ENCODE measurements at regions not wholly inside any gene's neighbourhood (a gene's known extent, or its start where the extent isn't known, plus 50 kb on each side); places are given as distances from the start of the nearest gene placed in this dataset.
"Not testable (repeated sequence)": the region's sequence is repeated elsewhere in the genome, so short reads cannot be mapped to it uniquely, and the experiment has no call there.

DNA sequence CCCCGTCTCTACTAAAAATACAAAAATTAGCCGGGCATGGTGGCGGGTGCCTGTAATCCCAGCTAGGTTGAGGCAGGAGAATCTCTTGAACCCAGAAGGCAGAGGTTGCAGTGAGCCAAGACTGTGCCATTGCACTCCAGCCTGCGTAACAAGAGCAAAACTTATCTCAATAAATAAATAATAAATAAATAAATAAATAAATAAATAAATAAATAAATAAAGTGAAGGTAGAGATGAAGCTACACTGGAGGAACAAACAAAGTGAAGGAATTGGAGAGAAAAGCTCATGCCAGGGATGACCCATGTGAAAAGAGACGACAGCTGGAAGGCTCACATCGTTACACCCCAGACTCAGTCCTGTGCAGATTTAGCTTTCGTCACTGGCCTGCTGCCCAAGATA, 157.3 kb upstream of the ARHGAP28 start:
- not testable (repeated sequence) for DNase-seq

DNA sequence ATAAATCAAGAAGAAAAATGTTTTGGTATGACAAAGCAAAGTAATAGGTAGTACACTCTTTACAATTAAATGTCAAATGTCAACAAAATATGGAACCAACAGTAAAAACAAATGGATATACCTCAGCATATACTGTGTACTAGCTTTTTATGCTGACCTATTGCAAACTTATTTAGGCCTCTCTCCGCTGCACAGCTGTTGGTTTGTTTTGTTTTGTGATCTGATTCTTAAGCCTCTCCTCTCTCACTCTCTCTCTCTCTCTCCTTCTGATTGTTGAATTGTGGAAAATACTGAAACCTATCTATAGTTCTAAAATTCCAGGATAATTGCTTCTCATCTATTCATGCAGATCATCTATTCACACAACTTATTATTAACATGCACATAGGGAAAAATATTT, 154.9 kb upstream of the ARHGAP28 start:
- no peak for DNase-seq

DNA sequence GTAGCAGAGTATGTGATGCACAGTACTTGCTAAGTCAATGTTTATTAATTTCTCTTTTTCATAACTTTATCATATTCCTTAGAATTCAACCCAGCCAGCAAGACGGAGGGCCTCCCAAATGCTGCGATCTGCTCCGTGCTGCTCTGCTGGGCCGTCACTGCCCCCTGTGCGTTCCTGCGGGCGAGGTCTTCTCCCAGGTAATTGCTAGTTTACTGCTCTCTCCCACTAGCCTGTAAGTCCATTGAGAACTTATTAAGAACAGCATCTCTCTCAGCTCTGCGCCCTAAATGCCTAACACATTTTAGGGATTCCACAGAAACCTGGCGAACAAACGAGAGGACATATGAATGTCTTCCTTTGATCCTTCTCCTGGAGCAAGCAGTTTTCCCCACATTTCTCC, 153.6 kb upstream of the ARHGAP28 start:
- no peak for DNase-seq

DNA sequence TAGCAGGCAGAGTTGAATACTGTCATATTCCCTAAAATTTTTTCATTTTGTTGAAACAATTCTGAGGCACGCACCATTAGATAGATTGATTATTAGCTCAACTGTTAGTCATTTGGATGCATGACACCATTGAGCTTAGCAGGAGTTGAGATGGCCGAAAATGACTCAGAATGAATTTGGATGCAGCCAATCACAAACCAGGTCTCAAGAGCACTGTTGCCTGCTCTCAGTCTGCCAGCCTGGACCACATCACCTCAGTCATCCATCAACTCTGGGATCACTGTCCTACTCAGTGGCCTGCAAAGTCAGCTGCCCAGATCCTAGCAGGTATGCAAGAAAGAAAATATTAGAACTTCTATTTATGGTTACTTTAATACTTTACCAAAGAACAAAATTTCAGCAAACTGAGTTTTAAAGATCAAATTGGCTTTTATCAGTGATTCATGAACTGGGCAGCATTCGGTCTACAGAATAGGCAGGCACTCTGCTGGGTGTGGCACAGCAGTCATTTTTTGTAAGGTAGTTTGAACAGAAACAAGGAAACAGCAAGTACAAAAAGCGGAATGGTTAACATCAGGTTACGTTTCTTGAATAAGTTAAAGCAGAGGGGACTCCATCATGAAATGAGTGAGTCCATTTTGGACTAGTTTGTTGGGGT, 152.7 kb upstream of the ARHGAP28 start:
- DNase-seq = no peak

DNA sequence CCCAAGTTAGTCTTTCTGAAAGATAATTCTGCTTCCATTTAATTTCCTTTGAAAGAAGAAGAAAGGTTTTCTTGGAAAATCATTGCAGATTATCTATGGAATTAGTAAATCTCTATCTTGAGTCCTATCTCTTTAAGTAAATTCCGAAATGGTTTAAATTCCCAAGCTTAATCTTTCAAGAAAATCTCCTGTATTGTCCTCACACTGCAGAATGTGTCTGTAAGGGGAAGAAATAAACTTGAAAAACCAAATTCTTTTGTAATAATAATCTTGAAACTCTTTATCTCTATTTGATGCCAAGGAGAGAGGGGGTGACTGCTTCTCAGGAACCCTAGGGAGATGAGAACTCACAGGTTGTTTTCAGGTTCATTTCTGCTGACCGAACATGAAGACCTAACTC, 150.8 kb upstream of the ARHGAP28 start:
- DNase-seq = no peak

GRCh38 chr18:6579486-6579885, 150.0 kb upstream of the ARHGAP28 start:
- DNase-seq = no peak

DNA sequence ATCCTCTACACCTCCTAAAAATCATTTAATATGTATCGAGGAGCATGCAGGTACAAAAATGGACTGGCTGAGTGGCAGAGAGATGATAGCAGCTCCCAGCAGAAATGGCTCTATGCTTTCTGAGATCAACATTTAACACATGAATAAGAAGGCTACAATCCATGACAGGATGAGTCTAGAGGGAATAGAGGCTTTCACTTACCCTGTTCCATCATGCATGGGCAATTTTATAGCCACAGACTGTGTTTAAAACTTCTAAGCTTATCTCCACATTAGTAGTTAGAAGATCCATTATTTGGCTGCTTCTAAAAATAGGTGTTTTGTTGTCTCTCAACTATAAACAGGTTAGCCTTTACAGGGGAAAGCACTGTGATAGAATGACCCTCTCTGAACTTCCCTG, 149.1 kb upstream of the ARHGAP28 start:
- no peak for DNase-seq

DNA sequence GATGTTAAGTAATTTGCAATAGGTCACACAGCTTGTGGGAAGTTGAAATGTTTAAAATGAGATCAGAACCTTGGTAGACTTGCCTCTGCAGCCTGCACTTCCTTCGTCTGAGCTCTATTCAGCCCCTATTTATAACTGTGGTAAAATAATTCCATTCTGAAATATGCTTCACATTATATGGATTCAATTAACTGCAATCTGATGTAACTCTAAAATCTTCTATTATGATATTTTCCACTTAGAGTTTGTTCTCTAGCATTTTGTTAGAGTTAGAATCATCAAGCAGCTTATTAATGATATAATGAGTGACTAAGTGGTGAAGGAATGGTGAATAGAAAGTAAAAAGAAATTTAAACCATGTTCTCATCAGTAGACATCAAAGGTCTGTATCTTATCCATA, 139.6 kb upstream of the ARHGAP28 start:
- DNase-seq = no peak

- no peak for DNase-seq
Observed at GRCh38 chr18:6590326-6590725, 139.2 kb upstream of the ARHGAP28 start.

DNA sequence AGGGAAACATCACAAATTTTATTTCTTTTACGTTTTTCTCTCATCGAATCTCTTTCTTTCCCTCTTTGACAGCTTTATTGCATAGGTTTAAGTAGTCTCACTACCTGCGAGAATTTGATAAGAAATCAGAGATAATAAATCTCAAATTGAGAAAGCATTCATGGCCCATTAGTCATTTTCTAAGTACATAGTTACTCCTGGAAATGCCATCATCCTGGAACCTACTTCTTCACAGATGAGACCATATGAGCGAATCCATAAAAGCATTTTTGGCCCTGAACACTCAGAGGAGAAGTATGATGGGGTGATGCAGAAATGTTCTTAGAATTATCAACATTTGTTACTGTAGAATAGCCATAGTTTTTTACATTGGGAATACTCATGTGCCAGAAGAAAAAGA, 138.0 kb upstream of the ARHGAP28 start:
- DNase-seq = no peak

GRCh38 chr18:6592522-6592921, 137.0 kb upstream of the ARHGAP28 start:
- no peak for DNase-seq

- no peak for DNase-seq
Observed at GRCh38 chr18:6593142-6593885, 136.2 kb upstream of the ARHGAP28 start.

DNA sequence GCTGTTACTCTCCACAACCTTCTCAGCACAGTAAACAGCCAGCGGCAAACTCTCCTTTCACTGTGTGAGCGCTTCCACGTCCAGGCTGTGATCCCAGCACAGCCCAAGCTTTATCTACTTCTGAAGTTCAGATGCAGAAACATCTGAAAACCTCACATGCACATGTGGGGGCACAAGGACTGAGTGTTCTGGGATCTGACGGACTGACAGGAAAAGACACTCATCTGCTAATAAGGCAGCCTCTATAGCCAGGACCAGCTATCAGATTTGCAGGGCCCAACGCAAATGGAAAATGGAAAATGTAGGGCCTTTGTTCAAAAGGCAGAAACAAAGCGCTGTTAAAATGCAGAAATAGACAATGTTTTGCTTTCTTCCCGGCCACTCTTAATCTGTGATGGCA, 133.8 kb upstream of the ARHGAP28 start:
- no peak for DNase-seq

GRCh38 chr18:6598657-6599056, 130.9 kb upstream of the ARHGAP28 start:
- DNase-seq = no peak

GRCh38 chr18:6600667-6601167, 128.8 kb upstream of the ARHGAP28 start:
- DNase-seq = no peak

DNA sequence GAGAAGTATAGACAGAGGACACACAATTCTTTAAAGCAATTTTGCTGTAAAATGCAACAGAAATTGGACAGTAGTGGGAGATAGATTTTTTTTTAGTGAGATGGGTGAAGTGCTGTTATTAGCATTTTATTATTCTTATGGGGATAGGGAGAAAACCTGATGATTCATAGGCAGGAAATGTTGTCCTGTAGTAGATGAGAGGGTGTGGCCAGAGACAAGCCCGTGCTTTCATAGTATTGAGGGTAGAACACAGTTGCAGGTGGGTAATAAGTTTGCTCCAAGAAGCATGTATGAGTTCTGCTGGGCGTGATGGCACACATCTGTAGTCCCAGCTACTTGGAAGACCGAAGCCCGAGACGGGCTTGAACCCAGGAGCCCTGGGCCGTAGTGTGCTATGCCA, 128.3 kb upstream of the ARHGAP28 start:
- DNase-seq = no peak

DNA sequence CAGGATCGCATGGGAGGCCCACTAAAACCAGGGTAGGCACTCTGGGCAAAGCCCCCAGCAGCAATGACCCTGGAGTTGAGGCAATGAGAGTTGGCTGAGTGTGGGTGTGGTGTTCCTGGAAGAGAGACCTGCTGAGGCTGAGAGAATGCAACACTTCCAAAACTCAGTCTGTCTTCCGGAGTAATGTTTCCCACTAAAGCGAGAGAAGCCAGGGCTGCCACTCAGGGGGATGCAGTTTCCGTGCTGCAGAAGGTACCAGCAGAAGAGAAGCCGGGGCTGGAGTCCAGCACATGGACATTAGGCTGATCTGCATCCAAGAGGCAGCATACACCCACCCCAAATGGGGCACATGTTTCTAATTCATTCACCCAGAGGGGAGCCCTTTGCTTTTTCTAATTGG, 127.2 kb upstream of the ARHGAP28 start:
- no peak for DNase-seq

GRCh38 chr18:6604573-6604941, 125.0 kb upstream of the ARHGAP28 start:
- no peak for DNase-seq

- DNase-seq = no peak
Observed at GRCh38 chr18:6605115-6605869, 124.2 kb upstream of the ARHGAP28 start.

- no peak for DNase-seq
Observed at GRCh38 chr18:6606411-6607085, 123.0 kb upstream of the ARHGAP28 start.

DNA sequence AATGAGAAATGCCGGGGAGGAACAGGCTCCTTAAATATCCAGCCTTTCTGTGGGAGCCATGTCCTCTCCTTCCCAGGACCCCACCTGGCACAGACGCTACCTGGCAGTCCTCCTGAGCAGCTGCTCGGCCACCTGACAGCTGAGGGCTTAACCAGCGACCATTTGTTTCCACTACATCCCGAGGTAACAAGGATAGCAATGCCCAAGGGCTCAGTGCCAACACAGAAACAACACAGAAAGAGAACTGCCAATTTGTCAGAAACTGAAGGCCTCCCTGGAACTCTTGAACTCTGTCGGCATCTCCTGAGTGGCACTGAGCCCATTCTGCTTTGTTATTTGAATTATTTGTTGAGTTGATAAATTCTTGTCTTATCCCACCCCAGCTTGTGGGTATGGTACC, 122.2 kb upstream of the ARHGAP28 start:
- DNase-seq = no peak

DNA sequence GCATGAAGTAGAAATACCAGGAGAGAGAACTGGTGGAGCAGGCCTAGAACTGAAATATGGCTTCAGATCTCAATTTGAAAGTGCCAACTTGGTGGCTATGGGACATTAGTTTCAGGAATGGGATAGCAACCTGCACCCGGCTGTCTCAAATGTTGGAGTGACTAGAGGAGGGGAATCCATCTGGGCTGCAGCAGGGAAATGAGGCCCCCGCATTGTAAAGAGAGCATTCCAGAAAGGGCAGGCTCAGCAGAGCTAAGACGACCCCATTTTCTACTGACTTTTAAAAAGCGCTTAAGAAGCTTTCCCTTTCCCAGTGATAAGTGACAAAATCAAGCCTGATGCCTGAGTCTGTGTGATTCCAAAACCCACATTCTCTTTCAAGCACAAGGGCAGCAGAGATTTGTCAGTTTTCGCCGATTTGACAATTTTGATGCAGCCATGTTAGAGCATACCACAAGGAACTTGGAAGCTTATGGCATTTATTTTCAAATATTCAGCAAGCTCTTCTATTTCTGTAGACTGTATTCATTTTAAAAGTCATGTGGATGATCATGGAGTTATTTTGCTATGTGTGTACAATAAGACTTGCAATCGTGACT, 119.8 kb upstream of the ARHGAP28 start:
- no peak for DNase-seq

GRCh38 chr18:6610466-6610865, 119.0 kb upstream of the ARHGAP28 start:
- no peak for DNase-seq

Data from SHP77 treated with DMSO at 0.1 percent for 48 hours (cell line).